ENCODE measurements at regions not wholly inside any gene's neighbourhood (a gene's known extent, or its start where the extent isn't known, plus 50 kb on each side); places are given as distances from the start of the nearest gene placed in this dataset.

DNA sequence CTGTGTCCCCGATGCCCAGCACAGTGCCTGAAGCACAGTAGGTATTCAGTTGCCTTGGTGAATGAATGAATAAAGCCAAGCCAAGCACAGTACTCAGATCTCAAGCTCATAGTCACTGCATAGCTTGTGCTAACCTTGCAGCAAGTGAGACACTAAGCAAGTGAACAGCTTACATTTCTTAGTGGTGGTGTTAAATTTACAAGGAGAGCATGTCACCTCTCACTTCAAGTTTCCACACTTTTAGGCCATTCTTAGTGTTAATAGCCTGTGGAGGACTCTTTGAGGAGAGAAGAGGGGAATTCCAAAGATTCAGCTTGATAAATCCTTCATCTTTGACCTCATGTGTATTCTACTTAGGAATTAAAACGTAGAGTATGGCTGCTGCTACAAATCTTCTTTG is 104.7 kb downstream of the C9orf152 start:
- DNase-seq: no peak

DNA sequence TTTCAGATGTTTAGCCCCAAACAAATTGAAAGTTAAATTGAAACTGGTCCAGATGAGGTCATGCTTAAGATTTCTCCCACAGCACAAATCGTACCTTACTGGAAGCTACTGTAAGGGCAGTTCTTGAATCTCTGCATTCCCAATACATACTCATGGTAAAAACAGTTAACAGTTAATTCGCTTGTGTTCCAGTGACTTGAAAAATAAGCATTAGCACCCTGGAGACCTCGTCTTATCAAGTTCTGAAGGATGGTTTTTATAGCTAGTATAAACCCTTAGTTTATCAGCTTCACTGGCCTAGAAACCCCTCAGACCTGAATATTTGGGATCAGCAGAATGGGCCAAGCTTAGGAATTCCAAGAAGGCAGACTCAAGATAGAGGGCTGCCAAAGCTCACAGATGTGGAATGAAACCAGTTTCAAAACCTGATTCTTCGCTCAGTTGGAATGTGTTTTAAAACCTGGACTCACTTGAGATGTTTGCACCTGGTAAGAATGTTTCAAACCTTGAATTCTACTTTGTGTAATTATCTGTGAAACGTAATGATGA is 103.6 kb downstream of the C9orf152 start:
- no peak for DNase-seq

DNA sequence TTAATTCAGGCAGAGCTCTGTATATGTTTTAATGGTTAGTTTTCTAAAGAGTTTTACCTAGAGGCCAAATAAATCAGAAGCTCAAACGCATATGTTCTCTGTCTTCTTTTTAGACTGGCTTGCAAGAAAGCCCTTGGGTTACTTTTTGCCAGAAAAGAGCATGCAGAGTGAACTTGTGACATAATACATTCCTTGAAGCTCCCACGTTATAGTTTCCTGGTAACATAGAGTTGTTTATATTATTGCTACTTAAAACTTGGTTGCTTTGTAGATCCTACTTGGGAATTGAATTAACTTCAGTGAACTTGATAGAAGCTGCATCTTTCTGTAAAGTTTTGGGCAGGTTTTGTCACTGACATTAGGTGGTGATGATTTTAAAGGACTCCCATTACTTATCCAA is 102.9 kb downstream of the C9orf152 start:
- DNase-seq: no peak

DNA sequence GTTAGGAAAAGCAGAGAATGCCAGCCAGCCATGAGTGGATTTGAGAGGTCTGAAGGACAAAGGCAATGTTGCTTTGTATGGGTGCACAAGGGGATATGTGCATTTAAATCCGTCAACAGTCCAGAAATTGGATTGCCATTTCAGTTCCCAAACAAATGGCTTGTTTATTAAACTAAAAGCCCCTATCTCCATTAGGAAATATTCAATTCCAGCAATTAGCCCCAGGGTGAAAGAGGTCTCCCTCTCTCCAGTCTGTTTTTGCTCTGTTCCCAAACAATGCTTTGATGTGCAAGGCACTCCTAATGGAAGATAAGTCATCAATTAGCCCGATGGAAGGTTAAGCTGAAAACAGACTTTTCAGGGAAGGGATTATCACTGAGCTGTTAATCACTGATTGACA is 101.3 kb downstream of the C9orf152 start:
- no peak for DNase-seq

- DNase-seq: no peak
Measured at GRCh38 chr9:110109333-110110092, 98.4 kb downstream of the C9orf152 start.

- no peak for DNase-seq
Measured at GRCh38 chr9:110110154-110110553, 97.8 kb downstream of the C9orf152 start.

DNA sequence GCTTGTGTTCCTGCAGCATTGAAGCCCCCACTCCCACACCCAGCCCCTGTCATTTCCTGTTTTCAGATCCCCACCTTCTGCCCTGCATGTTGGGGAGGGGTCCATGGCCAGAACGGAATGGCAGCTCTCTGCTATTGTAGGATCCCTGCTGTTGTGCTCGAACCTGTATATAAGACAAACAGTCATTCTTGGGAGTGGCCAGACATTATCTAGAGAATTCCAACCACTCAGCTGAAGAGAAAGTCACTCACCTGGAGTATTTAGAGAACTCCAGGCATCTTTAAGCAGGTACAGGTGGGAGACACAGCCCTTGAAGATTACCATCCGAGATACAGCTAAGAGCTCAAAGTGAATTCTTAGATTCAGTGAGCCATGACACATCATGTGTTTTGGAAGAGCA is 96.1 kb downstream of the C9orf152 start:
- DNase-seq: no peak

DNA sequence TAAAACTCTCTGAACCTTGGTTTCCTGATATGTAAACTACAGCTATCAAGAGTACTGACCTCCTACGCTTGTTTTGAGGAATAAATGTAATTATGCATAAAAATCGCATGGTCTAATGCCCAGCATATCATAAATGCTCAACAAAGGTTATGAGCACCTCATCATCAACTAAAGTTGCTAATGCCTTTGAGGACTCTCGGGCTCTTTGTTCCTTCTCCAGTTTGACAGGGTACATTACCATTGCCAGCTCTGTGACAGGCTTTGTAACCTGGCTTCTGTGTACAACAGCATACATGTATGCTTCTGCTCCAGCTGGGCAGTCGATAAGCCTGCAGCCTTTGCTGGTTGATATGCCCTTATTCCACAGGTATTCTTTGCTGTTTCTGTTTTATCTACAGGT is 95.2 kb downstream of the C9orf152 start:
- DNase-seq: no peak

DNA sequence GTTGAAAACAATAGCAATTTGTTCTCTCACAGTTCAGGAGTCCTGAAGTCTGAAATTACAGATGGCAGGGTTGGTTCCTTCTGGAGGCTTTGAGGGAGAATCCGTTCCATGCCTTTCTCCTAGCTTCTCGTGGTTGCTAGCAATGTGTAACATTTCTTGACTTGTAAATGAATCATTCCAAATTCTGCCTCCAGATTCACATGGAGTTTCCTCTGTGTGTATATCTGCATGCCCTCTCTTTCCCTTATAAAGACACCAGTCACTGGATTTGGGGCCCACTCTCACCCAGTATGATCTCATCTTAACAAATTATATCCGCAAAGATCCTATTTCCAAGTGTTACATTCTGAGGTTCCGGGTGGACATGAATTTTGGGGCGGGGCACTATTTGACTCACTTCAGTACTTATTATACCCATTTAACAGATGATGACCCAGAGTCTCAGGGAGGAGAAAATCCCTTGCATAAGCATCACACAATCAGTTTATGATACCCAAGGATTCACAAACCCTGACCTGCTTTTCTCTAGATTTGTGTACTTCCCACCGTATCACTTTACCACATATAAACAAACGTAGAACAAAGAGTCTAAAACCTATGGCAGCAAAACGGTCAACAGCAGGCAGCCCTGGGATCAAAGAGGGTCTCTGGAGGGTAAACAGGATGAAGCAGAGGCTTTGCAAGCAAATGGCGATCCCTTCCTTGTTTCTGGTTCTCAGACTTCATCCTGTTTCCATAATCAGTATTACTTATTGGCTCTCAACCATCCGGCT is 93.7 kb downstream of the C9orf152 start:
- no peak for DNase-seq

- DNase-seq: no peak
Measured at GRCh38 chr9:110114859-110115201, 93.1 kb downstream of the C9orf152 start.

DNA sequence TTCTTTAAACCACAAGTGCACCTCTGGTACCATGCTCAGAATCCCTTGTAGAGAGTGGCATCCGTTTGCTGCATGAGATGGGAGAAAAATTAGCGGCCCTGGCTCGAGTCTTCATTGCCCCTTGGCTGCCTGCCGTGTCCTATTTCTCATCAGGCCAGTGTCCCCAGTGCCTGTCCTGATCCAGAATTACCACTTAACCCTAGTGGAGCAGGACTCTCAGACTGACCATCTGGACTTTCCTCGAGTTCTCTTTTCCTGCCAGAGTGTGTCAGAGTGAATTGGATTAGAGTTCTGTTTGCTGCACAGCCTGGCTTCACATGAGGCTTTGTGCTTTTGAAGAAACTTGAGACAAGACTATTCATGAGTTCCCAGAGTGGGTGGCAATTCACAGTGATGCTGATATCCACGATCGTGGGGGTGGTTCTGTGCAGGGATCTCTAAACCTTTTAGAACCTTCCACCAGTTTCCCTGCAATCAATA is 92.6 kb downstream of the C9orf152 start:
- no peak for DNase-seq

GRCh38 chr9:110115826-110116542 is 92.0 kb downstream of the C9orf152 start:
- DNase-seq: no peak

GRCh38 chr9:110116543-110116885 is 91.4 kb downstream of the C9orf152 start:
- DNase-seq: no peak

GRCh38 chr9:110121170-110121569 is 86.8 kb downstream of the C9orf152 start:
- no peak for DNase-seq

DNA sequence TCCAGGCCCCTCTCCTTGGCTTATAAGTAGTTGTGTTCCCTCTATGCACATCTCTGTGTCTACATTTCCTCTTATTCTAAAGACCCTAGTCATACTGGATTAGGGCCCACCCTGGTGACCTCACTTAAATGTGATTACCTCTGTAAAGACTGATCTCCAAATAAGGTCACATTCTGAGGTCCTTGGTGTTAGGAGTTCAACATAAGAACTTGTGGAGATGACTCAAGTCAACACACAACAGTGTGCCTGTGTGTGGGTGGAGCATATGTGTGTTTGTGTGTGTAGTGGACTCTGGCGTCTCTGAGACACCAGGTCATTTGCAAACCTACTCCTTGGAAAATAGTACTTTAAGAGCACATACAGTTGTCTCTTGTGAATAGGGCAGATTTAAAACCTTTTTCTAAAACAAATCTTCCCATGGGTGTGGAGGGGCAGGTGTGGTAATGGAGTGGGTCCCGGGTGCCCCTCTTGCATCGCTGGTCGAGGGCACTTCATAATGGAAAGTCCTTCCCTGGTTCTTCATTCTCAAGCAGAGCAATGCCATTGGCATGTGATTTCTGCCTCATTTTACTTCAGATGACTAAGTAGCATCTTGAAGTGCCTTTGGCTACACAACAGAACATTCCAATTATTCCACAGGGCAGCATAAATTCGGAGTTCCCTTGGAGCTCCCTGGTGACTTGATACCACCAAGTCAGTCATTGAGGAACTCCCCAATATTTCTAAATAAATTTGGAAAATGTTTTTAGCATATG is 84.4 kb downstream of the C9orf152 start:
- DNase-seq: no peak

- no peak for DNase-seq
Measured at GRCh38 chr9:110124439-110124838, 83.5 kb downstream of the C9orf152 start.

DNA sequence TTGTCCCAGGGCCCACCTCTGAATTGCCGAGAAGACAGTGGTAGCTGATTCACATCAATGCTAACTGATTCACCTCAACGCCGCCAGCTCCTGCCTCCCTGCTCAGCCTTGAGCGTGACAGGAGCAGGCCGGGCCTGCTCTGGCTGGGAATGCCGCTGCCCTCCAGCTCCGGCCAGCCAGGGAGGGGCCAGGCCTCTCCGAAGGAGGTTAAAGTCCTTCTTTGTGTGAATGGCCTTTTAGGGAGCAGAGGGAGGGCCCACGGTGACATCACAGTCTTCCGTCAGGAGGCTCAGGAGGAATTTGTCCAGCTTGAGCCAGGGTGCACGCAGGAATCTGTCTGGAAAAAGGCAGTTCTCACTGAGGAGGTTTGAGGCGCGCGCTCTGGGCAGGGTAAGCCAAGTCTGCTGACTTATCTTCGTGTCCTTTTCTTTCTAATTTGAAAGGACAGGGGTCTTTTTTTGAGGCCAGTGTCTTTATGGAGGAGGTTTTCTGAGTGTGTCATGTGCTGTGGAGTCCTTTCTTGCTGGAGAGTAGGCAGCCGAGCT is 82.7 kb downstream of the C9orf152 start:
- no peak for DNase-seq

DNA sequence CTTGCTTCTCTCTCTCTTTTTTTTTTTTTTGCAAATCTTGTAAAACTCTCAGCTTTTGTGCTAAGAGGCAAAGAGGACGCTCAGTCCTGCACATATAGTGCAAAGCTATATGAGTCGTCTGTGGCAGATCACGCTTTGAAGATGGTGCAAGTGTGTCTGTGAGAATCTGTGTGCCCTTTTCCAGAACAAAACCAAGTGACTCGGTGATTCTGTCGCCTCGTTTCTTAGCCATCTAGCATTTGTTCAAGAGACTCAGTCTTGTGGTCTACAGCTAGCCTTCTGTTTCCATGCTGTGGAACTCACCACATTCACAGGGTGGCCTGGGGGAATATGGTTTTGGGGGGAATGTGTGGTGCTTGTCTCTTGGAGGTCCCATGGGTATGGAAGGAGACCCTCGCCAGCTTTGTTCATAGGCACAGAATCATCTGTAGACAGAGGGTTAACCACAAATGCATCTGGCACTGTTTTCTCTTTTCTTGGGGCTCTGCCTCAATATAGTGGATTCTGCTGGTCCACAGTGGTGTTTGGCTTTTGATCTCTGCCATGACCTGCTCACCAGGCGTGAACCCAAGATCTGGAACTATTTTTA is 82.1 kb downstream of the C9orf152 start:
- DNase-seq: no peak

GRCh38 chr9:110126499-110126941 is 81.4 kb downstream of the C9orf152 start:
- no peak for DNase-seq

GRCh38 chr9:110126986-110127864 is 80.7 kb downstream of the C9orf152 start:
- DNase-seq: no peak
